CD14-positive monocyte (primary cell): ENCODE measurements at regions not wholly inside any gene's neighbourhood (a gene's known extent, or its start where the extent isn't known, plus 50 kb on each side); places are given as distances from the start of the nearest gene placed in this dataset.

ENCODE experiments used
- DNase-seq, 3 donors: peaks; one replicate each; pipeline ENCODE4 v3.0.0-alpha.2; 2011 to 2022
- H2AFZ ChIP-seq: 2 replicates; pipeline ENCODE4 v1.6.0; 2012; ENCODE audit warnings: mild to moderate bottlenecking, low read depth, low read length, inconsistent platforms; ENCODE audit not compliant: insufficient read depth, poor library complexity, severe bottlenecking
- H3K27ac ChIP-seq, 2 donors: 1 replicate in 1 of 2; 2 replicates in 1 of 2; pipeline ENCODE4 v1.5.1; 2012 to 2013; ENCODE audit warnings: low read length in 2 of 2, control low read depth in 1 of 2, inconsistent platforms in 1 of 2, low read depth in 1 of 2, mild to moderate bottlenecking in 1 of 2
- H3K27me3 ChIP-seq, 2 donors: one replicate each; pipeline versions ENCODE4 v1.6.0 to v1.6.1; 2011 to 2013; ENCODE audit warnings: low read length in 2 of 2; ENCODE audit not compliant: control insufficient read depth in 2 of 2, insufficient read depth in 2 of 2
- H3K36me3 ChIP-seq, 2 donors: replicated peaks in 1 of 2; 1 replicate in 1 of 2; 2 replicates in 1 of 2; pipeline versions ENCODE4 v1.5.1 to v1.6.1; 2012 to 2013; ENCODE audit warnings: low read length in 2 of 2, control low read depth in 1 of 2, inconsistent platforms in 1 of 2, mild to moderate bottlenecking in 1 of 2; ENCODE audit not compliant: insufficient read depth in 2 of 2, control insufficient read depth in 1 of 2
- H3K4me1 ChIP-seq, 2 donors: 1 replicate in 1 of 2; 2 replicates in 1 of 2; pipeline versions ENCODE4 v1.5.1 to v1.6.1; 2012 to 2013; ENCODE audit warnings: low read length in 2 of 2, control low read depth in 1 of 2, inconsistent platforms in 1 of 2, mild to moderate bottlenecking in 1 of 2, moderate library complexity in 1 of 2; ENCODE audit not compliant: insufficient read depth in 2 of 2, control insufficient read depth in 1 of 2
- H3K4me2 ChIP-seq: replicated peaks from 2 replicates; pipeline ENCODE3; 2012; ENCODE audit warnings: low read length, moderate library complexity, mild to moderate bottlenecking; ENCODE audit not compliant: poor library complexity, severe bottlenecking; ENCODE audit errors: extremely low read depth
- H3K4me3 ChIP-seq, 3 experiments: fragments of 200-600 bp in 1 of 3; sonication (generic) in 1 of 3; replicated peaks in 1 of 3; 1 replicate in 2 of 3; 2 replicates in 1 of 3; pipeline ENCODE4 v1.5.1; 2011 to 2013; ENCODE audit warnings: low read length in 3 of 3, mild to moderate bottlenecking in 3 of 3, control low read depth in 2 of 3, low read depth in 2 of 3, inconsistent platforms in 1 of 3, moderate library complexity in 1 of 3
- H3K79me2 ChIP-seq: 2 replicates; pipeline ENCODE4 v1.6.0; 2012; ENCODE audit warnings: mild to moderate bottlenecking, control low read depth, inconsistent platforms, low read length, moderate library complexity; ENCODE audit not compliant: insufficient read depth
- H3K9ac ChIP-seq: 2 replicates; pipeline ENCODE4 v1.6.0; 2017; ENCODE audit warnings: low read length, mild to moderate bottlenecking; ENCODE audit not compliant: insufficient read depth, poor library complexity, severe bottlenecking
- H3K9me3 ChIP-seq, 2 donors: replicated peaks in 1 of 2; 1 replicate in 1 of 2; 2 replicates in 1 of 2; pipeline versions ENCODE4 v1.5.1 to v1.6.1; 2012 to 2013; ENCODE audit warnings: low read length in 2 of 2, control low read depth in 1 of 2; ENCODE audit not compliant: control insufficient read depth in 1 of 2, insufficient read depth in 1 of 2
- H4K20me1 ChIP-seq: 2 replicates; pipeline ENCODE4 v1.6.0; 2012; ENCODE audit warnings: mild to moderate bottlenecking, low read length, control low read depth, moderate library complexity; ENCODE audit not compliant: insufficient read depth
- H3K27ac Mint-ChIP-seq, 7 donors: one replicate each; pipeline ENCODE4 v1.8.0; 2020; ENCODE audit warnings: mild to moderate bottlenecking in 7 of 7, mixed read lengths in 7 of 7, moderate library complexity in 6 of 7, inconsistent platforms in 2 of 7
- H3K27me3 Mint-ChIP-seq, 3 donors: one replicate each; pipeline ENCODE4 v1.8.0; 2021 to 2022; ENCODE audit warnings: low read depth in 3 of 3, mild to moderate bottlenecking in 3 of 3, mixed read lengths in 3 of 3, moderate library complexity in 3 of 3, inconsistent platforms in 1 of 3
- H3K36me3 Mint-ChIP-seq, 2 donors: one replicate each; pipeline ENCODE4 v1.8.0; 2020; ENCODE audit warnings: mixed read lengths in 2 of 2, inconsistent platforms in 1 of 2, mild to moderate bottlenecking in 1 of 2
- H3K4me1 Mint-ChIP-seq: one replicate; pipeline ENCODE4 v1.8.0; 2020; ENCODE audit warnings: mild to moderate bottlenecking, mixed read lengths
- H3K4me3 Mint-ChIP-seq, 2 donors: one replicate each; pipeline ENCODE4 v1.8.0; 2020; ENCODE audit warnings: mild to moderate bottlenecking in 2 of 2, mixed read lengths in 2 of 2, moderate library complexity in 1 of 2
- H3K9me3 Mint-ChIP-seq, 7 donors: one replicate each; pipeline ENCODE4 v1.8.0; 2020 to 2022; ENCODE audit warnings: mixed read lengths in 7 of 7, mild to moderate bottlenecking in 6 of 7, moderate library complexity in 6 of 7, inconsistent platforms in 2 of 7
- CTCF ChIP-seq: fragments of 200-600 bp; IDR thresholded peaks from one replicate; pipeline ENCODE4 v1.8.0; 2022; ENCODE audit warnings: antibody characterized with exemption, mild to moderate bottlenecking
- WGBS: methylation state at CpG from one replicate; pipeline ENCODE4 v1.1.5; 2013; ENCODE audit warnings: missing lambda C conversion rate; ENCODE audit not compliant: insufficient coverage; 5-methylcytosine and 5-hydroxymethylcytosine counted together
- intact Hi-C, 2 donors: fragments of 100-400 bp; cut with micrococcal nuclease; formaldehyde crosslinking; loops; one replicate each; pipeline versions ENCODE4 v1.15.0 to v1.15.1; 2023

GRCh38 chr9:106583751-106584150 lies 279.2 kb upstream of the ZNF462 start:
- no peak overlapping the region for H3K4me3 Mint-ChIP-seq
- H3K27me3 Mint-ChIP-seq: peaks cover 0 to 2% (median 0%) of the 10 kb centered on the region in 3 donors
- Histone ChIP-seq H4K20me1 (no peaks in the 10 kb centered on the region), H3K4me2 (no peak overlapping the region), H2AFZ (no peak overlapping the region), H3K36me3 (no peaks in the 10 kb centered on the region), H3K4me1 (no peaks in the 10 kb centered on the region), H3K27ac (no peak overlapping the region), H3K9ac (no peak overlapping the region), H3K27me3 (no peaks in the 10 kb centered on the region), H3K4me3 (no peak overlapping the region), H3K79me2 (no peaks in the 10 kb centered on the region), H3K9me3 (peaks cover 3 to 4% of the 10 kb centered on the region in 2 donors)
- H3K9me3 Mint-ChIP-seq: peaks cover 2 to 14% (median 5%) of the 10 kb centered on the region in 7 donors
- H3K27ac Mint-ChIP-seq: peak overlapping the region in 1 of 7 donors; percentile 12
- no peaks in the 10 kb centered on the region for H3K4me1 Mint-ChIP-seq
- no peak for DNase-seq
- TF ChIP-seq CTCF: no peak
- H3K36me3 Mint-ChIP-seq: no peaks in the 10 kb centered on the region
- intact Hi-C loops: no loop called here

- Mint-ChIP-seq H3K27ac (no peak overlapping the region), H3K36me3 (no peaks in the 10 kb centered on the region), H3K4me3 (no peak overlapping the region), H3K9me3 (peaks cover 1 to 8% (median 3%) of the 10 kb centered on the region in 7 donors), H3K4me1 (no peaks in the 10 kb centered on the region), H3K27me3 (peaks cover 0 to 2% (median 0%) of the 10 kb centered on the region in 3 donors)
- Histone ChIP-seq H3K4me2 (no peak overlapping the region), H3K27me3 (no peaks in the 10 kb centered on the region), H3K9me3 (peaks cover 0 to under 1% of the 10 kb centered on the region in 2 donors), H3K4me1 (no peaks in the 10 kb centered on the region), H3K4me3 (no peak overlapping the region), H3K36me3 (no peaks in the 10 kb centered on the region), H3K79me2 (no peaks in the 10 kb centered on the region), H3K9ac (no peak overlapping the region), H4K20me1 (no peaks in the 10 kb centered on the region), H3K27ac (no peak overlapping the region), H2AFZ (no peak overlapping the region)
- intact Hi-C loops: no loop called here
- WGBS: 100% methylated on average over 2 of the region's 2 CpGs
- TF ChIP-seq CTCF: no peak
- no peak for DNase-seq
Observed at GRCh38 chr9:106587042-106587441, 275.9 kb upstream of the ZNF462 start.
